Fibroblast of skin of abdomen (primary cell): ENCODE measurements at regions not wholly inside any gene's neighbourhood (a gene's known extent, or its start where the extent isn't known, plus 50 kb on each side); places are given as distances from the start of the nearest gene placed in this dataset.
A peak's percentile ranks its signal among the peaks of the same experiment; 100 is the strongest.

Source experiments
- DNase-seq: peaks from one replicate; pipeline ENCODE4 v3.0.0-alpha.2; 2013

DNA sequence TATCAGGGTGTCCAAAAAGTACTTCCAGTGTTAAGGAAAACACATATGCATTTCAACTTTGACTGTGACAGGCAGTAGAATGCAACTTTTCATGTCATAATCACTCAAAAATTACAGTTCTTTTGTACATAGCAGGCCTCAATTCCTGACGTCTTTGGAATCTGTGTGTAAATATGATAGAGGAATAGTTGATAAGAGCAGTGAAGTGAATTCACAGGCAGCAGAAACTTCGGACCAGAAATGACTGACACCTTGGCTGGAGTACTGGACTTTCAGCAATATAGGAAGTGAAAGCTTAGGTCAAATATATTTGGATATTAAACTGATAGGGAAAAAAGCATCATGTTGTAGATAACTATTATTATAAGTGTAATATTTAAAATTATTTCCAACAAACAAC lies 1741.2 kb upstream of the PCDH20 start:
- no peak for DNase-seq

DNA sequence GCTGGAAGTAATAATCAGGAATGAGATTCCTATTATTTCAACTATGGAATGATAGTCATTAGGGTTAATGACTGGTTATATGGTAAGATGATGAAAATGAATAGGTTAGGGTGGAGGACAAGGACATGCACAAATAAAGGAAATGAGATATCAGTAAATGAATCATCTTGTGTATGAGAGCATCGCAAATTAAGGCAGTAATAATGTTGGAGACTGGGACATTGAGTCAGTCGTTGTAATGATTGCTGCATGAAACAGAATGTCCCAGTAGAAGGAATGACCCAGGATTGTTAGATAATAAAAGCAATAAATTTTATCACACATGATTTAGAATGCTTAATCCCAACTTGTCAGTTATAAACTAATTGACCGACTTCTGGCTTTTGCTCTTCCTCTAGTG lies 1733.7 kb upstream of the PCDH20 start:
- no peak for DNase-seq

DNA sequence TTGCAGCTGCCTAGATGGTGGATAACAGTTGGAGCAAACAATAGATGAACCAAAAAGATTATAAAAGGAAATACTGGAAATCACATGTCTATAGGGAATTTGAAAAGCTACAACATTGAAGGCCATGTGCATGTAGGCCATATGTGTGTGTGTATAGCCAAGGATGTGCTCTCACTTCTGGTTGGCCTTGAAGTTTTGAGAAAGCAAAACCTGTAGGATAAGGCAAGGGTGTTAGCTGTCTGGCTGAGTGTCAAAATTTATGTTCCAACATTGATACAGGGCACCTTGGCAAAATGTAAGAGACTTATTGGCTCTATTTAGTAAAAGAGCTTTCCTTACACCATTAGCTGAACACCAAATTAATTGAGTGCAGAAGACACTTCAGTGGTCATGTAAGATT lies 1723.6 kb upstream of the PCDH20 start:
- DNase-seq: no peak

DNA sequence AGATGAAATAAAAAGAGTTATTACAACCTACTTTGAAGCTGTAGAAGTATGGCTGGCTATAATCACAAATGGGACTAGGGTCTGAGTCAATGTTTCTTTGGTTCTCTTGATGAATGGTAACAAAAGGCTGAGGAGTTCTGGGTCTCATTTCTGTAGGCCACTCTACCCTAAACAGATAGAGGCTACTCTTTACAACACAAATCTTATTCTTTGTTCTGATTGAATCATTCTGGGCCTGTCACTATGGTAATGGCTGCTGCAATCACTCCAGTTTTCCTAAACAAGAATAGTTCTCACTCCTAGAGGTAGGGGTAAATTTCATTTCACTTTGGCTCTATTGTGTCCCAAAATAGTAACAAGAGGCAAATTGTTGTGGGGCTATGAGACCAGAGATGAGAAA lies 1714.3 kb upstream of the PCDH20 start:
- DNase-seq: no peak

DNA sequence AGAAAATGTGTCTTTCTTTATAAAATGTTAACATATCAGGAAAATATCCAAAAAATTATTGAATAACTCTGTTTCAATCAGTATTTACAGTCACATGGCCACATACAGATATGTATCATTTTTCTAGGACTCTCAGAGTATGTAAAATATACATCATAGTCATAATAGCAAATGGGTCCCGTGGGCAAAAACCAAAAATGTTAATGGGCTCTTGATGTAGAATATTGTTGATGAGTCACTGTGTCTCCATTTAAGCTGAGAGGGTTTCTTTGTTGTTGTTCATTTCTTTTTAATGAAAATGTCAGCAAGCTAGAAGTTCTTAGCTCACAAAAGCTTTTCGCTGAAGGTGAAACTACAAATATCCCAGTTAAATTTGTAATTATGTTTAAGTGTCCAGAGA lies 1713.1 kb upstream of the PCDH20 start:
- peak; percentile 47 for DNase-seq

DNA sequence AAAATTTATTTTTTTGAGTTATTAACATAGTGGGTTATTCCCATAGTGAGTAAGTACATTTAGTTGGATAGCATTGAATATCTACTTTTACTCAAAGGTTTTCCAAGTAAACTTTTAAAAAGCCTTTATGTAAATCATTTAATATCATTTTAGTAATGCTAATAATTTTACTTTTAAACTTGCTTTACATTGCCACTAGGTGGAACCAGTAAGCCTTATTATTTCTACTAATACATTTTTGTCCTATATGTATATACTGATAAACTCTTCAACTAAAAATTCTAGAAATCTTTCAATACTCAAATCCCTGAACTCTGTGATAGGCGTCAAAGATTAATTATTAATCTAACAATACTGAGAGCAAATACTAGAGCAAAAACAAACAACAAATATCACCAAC lies 1709.2 kb upstream of the PCDH20 start:
- peak; percentile 31 for DNase-seq

DNA sequence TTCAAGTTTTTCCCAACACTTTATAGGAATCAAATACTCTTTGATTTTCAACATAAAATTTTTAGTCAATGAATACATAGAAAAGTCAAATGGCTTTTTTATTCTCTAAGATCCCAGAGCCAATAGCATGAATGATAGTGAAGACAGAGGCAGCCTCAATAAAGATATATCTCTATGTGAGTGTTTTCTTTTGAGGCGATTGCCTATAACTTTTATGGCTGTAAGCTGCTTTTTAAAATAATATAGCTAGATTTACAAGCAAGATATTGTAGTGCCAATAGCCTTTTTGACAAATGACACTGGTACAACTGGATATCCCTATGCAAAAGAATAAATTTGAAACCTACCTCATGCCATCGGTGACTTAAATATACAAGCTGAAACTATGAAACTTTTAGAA lies 1705.2 kb upstream of the PCDH20 start:
- no peak for DNase-seq

DNA sequence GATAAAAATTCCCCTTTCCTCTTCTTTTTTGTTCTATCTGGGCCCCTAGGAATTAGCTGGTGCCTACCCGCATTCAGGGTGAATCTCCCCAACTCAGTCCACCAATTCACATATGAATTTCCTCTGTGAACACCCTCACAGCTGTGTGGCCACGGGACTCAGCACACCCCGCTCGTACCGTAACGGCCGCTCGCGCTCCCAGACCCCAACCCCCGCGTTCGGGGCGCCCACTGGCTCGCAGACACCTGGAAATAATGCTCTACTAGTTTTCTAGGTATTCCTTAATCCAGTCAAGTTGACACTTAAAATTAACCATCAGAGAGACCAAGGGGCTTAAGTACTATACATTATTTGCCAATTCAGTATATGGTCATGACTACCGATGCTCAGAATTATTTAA lies 1702.1 kb upstream of the PCDH20 start:
- DNase-seq: no peak

DNA sequence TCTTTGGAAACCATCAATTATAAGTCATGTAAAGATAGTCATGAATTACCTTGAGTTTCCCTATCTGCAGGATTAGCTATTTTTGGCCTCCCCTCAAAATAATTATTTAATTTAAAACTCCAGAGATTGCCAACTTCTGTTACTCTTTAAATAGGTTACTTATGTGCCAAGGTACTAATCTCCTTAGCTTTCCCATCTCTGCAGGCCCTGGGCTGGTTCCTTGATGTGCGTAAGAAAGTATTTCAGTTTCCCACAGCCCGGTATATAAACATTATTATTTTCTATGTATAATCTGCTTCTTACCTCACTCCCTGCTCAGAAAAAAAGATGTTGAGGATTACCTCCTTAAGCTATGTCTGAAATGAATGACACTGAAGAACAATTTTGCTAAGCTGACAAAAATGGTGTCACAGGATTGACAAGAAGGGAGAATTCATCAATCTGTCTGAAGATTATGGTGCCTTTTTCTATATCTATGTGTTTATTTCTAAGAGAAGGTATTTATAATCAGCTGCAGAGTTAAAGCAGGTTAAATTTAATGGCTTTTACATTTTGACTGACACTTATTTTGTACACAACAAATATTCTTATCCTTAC lies 1697.2 kb upstream of the PCDH20 start:
- no peak for DNase-seq

DNA sequence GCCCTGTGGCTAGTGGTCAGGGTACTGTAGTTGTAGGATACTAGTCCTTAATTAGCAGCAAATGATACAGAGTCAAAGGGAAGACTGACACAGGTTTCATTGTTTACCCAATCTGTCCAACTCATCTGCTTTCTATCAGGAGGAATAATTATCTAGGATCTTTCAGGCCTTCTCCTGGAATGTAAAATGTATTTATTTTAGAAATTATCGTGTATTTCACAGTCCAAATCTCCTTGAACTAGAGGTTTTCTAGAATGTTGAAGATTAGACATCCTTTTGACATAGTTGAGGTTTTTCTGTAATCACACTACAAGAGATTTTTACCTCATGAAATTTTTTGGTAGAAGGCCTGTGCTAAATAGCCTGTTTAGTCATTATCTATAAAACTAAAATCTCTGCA lies 1694.8 kb upstream of the PCDH20 start:
- DNase-seq: peak; percentile 57

DNA sequence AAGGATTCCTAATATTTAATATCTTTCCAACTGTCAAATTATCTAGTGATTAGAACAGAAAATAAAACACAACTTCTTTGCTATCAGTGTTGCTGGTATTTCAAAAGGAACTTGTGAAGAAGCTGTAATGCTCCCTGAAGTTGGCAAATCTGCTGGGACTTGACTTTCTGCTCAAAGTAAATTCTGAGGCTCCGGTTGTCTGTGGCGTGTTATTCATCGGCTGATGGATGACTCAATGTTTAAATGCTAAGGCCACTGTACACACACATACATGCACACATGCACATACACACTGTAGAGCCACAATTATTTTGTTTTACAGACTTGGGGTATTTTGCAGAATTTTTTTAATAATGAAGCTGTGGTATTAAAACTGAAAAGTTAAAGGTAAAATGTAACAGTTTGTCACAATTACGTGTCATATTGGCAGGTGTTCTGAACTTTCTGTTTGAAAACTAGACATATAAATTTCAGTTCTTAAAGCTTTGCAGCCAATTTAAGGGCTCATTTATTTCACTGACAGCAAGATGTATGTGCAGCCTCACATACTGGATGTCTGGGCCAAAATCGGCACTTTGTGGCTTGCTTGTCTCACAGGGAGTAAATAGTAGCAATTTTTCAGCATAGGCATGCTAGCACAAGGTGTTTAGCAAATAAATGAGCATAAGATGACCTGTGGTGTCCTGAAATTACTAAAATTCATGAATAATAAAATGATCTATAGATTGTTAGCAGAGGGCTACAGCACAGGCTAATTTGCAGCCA lies 1691.7 kb upstream of the PCDH20 start:
- DNase-seq: peak; percentile 59

DNA sequence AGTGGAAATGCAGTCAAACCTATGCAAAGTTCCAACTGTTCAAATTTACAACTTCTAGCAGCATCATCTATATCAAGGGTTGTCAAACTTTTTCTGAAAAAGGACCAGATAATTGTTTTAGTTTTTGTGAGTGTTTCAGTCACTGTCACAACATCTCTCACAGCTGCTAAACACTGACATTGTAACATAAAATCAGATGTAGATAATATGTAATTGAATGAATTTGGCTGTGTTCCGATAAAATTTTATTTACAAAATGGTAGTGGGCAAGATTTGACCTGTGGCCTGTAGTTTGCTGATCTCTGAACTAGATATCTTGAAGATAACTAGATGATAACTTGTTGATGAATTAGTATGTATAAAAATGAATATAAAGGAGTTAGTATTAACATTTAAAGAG lies 1679.1 kb upstream of the PCDH20 start:
- no peak for DNase-seq

DNA sequence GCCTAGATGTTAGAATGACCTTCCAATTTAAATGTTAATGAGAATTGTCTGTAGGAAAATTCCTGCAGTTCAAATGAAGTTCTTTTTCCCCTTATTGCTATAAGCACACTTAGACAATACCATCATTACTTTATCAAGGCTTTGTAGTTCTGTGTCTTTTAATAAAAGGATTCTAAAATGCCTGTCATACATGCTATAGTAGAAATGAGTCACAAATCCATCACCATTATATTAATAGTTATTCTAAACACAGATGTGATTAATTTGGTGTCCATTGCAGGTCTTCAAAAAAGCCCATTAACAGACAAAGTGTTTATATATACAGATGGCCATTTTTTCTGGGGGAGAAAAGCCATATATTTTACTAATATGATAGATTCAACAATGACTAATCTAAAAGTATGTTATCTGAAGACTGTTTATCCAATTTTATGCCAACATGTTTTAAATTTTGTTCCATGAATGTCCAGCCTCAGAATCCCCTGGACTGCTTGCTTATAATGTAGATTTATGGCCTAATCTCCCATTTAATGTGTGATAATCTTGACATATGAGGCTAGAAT lies 1678.3 kb upstream of the PCDH20 start:
- DNase-seq: peak; percentile 79

DNA sequence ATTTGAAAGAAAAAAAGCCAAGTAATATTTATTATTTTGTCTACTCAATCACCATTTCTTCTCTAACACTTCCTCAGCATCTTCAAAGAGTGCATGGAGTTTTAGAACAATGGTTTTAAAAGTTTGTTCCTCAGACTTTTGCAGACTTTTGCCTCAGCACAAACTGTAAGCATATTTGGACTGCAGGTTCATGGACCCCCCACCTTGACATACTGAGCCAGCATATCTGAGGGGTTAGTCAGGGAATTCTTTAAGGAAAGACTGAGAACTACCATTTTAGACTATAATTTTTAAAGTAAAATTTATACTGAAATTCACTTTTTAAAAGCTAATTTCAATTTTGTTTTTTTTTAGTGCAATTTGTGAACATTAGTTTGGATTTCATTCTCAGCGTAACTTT lies 1676.8 kb upstream of the PCDH20 start:
- DNase-seq: peak; percentile 74

DNA sequence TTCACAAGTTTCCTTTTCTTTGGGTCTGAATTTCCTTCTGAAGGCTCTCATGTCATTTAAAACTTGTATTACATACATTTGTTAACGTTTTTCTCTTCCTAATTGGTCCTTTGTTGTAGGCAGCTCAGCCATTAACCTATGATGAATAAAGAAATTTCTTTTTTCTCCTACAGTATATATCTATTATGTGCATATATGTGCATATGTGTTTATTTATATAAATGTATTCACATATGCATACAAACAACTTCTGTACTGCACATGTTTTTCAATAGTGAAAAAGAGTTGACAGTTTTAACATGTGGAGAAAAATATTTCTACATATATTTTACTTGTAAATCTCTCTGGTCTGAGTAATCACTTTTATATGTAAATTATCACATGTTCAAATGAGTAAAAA lies 1674.9 kb upstream of the PCDH20 start:
- DNase-seq: no peak

DNA sequence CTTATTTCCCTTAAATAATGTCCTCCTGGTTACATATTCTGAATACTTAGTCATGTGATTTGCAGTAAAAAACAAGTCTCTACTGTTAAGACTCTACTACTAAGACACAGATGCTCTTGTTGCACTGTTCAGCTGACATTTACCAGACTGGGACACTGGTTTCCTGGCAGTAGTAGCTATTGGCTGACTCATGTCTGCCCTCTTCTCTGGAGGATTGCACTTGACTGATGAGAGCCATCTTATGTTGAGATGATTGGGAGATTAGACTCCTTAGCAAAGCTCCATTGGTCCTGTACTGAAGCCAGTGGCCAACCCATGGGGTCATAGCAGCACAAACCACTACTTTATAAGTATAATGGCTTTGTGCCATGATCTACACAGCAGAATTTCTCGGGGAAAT lies 1672.6 kb upstream of the PCDH20 start:
- peak; percentile 20 for DNase-seq

DNA sequence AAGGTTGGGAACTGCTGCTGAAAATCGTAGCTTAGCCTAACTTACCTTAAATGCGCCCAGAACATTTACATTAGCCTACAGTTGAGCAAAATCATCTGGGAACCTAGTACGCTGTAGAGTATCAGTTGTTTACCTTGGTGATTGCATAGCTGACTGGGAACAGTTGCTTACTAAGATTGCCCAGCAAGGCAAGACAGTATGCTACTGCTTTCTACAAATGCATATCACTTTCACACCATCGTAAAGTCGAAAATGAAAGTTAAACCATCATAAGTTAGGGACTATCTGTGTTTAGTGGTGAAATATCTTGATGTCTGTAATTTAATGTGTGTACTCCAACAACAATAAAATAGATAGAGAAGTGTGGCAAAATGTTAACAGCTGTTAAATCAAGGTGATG lies 1670.6 kb upstream of the PCDH20 start:
- DNase-seq: no peak

DNA sequence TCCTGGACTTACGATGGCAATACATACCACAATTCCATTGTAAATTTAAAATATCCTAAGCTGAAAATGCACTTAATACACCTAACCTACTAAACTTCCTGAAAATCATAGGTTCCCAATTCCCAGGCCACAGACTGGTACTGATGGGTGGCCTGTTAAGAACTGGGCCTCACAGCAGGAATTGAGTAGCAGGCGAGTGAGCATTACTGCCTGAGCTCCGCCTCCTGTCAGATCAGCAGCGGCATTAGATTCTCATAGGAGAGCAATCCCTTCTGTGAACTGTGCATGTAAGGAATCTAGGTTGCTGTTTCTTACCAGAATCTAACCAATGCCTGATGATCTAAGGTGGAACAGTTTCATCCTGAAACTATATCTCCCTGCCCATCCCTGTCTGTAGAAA lies 1670.2 kb upstream of the PCDH20 start:
- DNase-seq: no peak

DNA sequence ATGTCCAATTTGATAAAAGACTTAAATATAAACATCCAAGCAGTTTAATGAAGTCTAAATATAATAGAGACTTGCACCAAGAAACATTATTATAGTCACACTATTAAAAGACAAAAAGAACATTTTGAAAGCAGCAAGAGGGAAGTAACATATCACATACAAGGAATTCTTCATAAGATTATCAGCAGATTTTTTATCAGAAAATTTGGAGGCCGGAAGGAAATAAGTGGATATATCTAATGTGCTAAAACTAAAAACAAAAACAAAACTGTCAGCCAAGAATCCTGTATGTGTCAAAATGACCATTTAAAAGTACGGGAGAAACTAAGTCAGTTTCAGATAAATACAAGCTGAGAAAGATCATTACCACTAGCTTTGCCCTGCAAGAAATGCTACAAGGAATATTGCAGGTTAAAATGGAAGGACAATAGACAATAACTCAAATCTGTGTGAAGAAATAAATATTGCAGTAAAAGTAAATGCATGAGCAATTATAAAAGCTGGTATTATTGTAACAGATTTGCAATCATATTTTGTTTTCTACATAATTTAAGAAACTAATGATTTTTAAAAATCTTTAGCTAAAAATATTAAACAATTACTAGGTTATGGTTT lies 1665.9 kb upstream of the PCDH20 start:
- DNase-seq: no peak

DNA sequence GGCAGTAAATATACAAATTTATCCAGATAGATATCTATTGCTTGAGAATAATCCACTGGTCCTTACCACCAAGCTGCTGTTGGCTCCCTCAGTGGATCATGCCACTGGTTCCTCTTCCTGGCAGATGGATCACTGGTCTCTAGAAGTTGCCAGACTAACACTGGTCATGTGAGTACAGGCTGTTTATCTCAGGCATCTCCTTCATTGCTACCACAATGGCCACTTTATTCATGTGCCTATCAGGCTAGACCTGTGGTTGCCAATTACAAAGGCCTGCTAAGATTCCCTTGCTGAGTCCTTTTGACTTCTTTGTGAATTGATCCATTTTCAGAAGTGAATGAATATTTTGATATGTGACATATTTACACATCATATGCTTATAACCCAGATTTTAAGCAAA lies 1659.5 kb upstream of the PCDH20 start:
- DNase-seq: no peak

DNA sequence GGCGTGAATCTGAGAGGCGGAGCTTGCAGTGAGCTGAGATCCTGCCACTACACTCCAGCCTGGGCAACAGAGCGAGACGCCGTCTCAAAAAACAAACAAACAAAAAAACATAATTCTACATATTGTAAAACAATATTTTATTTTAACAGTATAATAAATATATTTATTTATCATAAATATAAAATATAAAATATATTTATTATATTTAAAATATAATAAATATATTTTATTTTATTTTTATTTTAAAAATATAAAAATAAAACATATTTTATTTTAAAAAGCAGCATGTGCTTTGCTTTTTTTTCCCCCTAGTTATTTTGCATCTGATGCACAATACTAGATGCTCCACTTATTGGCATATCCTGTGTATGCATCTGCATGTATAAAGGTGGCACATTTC lies 1634.6 kb upstream of the PCDH20 start:
- no peak for DNase-seq

DNA sequence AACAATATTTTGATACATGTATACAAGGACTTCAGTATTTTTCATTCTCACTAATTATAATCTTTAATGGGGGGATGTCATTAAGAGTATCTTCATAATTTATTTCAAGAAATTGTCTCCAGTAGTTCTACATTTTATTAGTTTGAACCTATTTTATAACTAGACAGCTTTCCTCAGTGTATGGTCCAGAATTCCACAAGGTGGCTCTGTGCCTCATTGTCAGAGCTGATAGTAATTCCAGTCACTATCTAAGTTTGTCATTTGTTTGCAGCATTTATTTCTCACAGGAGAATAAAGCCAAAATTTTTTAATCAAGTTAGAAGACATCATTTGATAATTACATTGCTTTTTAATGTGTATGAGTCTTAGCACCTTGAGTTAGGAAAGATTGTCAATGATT lies 1633.0 kb upstream of the PCDH20 start:
- no peak for DNase-seq

DNA sequence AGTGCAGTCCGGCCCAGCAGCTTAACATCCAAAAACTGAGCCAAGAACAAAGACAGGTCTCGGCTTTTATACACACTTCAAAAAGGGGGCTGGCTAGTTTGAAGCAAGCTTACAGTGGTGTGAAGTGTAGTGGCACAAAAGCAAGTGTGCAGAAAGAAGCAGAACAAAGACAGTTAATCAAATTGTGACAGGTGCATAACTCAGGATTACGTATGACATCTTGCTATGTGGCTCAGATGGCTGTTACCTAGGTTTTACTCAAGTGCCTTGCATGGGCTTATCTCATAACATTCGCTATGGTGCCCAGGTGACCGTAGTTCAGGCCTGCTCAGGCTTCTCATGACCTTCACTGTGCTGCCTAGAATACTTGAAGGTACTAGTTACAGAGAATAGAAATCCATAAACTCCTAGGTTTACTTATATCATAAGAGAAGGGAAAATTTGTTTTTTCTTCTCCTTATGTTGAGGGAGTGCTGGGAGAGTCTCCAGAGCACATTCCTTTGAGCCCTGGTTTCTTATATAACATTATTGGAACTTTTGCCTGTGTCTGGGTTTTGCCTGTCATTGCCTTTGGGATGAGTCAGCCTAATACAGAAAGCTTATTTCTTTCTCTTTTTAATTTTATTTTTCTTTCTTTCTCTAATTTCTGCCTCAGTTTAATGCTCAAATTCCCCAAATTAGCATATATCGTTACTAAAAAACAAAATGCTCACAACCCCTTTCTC lies 1629.1 kb upstream of the PCDH20 start:
- DNase-seq: peak; percentile 34
